ENCODE measurements at regions not wholly inside any gene's neighbourhood (a gene's known extent, or its start where the extent isn't known, plus 50 kb on each side); places are given as distances from the start of the nearest gene placed in this dataset.

- Histone ChIP-seq H3K4me2 (ENCODE audit: low read length) (peak overlapping the region; percentile 56), H4K20me1 (ENCODE audit: insufficient read depth, low read length) (no peaks in the 10 kb centered on the region), H3K27ac (ENCODE audit: low read depth, low read length) (no peak overlapping the region), H3K4me3 (ENCODE audit: insufficient read depth, low read depth, low read length) (no peak overlapping the region), H3K4me1 (ENCODE audit: insufficient read depth, low read length) (peaks cover 10% of the 10 kb centered on the region), H3K79me2 (ENCODE audit: insufficient read depth, low read length) (no peaks in the 10 kb centered on the region), H3K9me3 (ENCODE audit: insufficient read depth, low read depth, low read length) (no peaks in the 10 kb centered on the region), H2AFZ (ENCODE audit: low read depth, low read length) (no peak overlapping the region), H3K27me3 (ENCODE audit: insufficient read depth, low read length) (no peaks in the 10 kb centered on the region), H3K36me3 (ENCODE audit: insufficient read depth, low read length) (no peaks in the 10 kb centered on the region), H3K9ac (ENCODE audit: low read length) (no peak overlapping the region)
- Mint-ChIP-seq H3K27ac (ENCODE audit: unreplicated experiment) (peak overlapping the region; percentile 20), H3K27me3 (ENCODE audit: low read depth, unreplicated experiment) (no peaks in the 10 kb centered on the region), H3K4me1 (ENCODE audit: low read depth, unreplicated experiment) (peaks cover 9% of the 10 kb centered on the region), H3K9me3 (ENCODE audit: unreplicated experiment) (no peaks in the 10 kb centered on the region), H3K4me3 (ENCODE audit: unreplicated experiment) (no peak overlapping the region), H3K36me3 (ENCODE audit: low read depth, unreplicated experiment) (no peaks in the 10 kb centered on the region)
- no peak for TF ChIP-seq CTCF (IDR thresholded peaks at IDR 0.05; ENCODE audit: insufficient read depth, low read depth, low read length)
- no peak for TF ChIP-seq EZH2 (IDR thresholded peaks at IDR 0.05; ENCODE audit: insufficient read depth, low read length)
- FAIRE-seq (no peak), DNase-seq (ENCODE audit: low read depth) (peak; percentile 77)
Measured at GRCh38 chr15:47523681-47524475, 193.4 kb upstream of the SEMA6D start.

GRCh38 chr15:47529241-47529640 is 188.1 kb upstream of the SEMA6D start:
- no peak overlapping the region for H3K27ac Mint-ChIP-seq (ENCODE audit: unreplicated experiment)
- H3K4me1 ChIP-seq (ENCODE audit: insufficient read depth, low read length), result no peaks in the 10 kb centered on the region
- no peak for FAIRE-seq
- H3K9ac ChIP-seq (ENCODE audit: low read length), result no peak overlapping the region
- no peak for DNase-seq (ENCODE audit: low read depth)
- no peaks in the 10 kb centered on the region for H3K27me3 Mint-ChIP-seq (ENCODE audit: low read depth, unreplicated experiment)
- no peak overlapping the region for H3K4me2 ChIP-seq (ENCODE audit: low read length)
- H2AFZ ChIP-seq (ENCODE audit: low read depth, low read length), result no peak overlapping the region
- no peak overlapping the region for H3K27ac ChIP-seq (ENCODE audit: low read depth, low read length)
- H3K27me3 ChIP-seq (ENCODE audit: insufficient read depth, low read length), result no peaks in the 10 kb centered on the region
- H3K9me3 ChIP-seq (ENCODE audit: insufficient read depth, low read depth, low read length), result no peaks in the 10 kb centered on the region
- H3K79me2 ChIP-seq (ENCODE audit: insufficient read depth, low read length), result no peaks in the 10 kb centered on the region
- no peak overlapping the region for H3K4me3 Mint-ChIP-seq (ENCODE audit: unreplicated experiment)
- TF ChIP-seq CTCF (IDR thresholded peaks at IDR 0.05; ENCODE audit: insufficient read depth, low read depth, low read length) (no peak), EZH2 (IDR thresholded peaks at IDR 0.05; ENCODE audit: insufficient read depth, low read length) (no peak)
- H3K9me3 Mint-ChIP-seq (ENCODE audit: unreplicated experiment), result no peaks in the 10 kb centered on the region
- no peak overlapping the region for H3K4me3 ChIP-seq (ENCODE audit: insufficient read depth, low read depth, low read length)
- H3K36me3 Mint-ChIP-seq (ENCODE audit: low read depth, unreplicated experiment), result no peaks in the 10 kb centered on the region
- no peaks in the 10 kb centered on the region for H4K20me1 ChIP-seq (ENCODE audit: insufficient read depth, low read length)
- no peaks in the 10 kb centered on the region for H3K36me3 ChIP-seq (ENCODE audit: insufficient read depth, low read length)
- no peaks in the 10 kb centered on the region for H3K4me1 Mint-ChIP-seq (ENCODE audit: low read depth, unreplicated experiment)

GRCh38 chr15:47534673-47535072 is 182.6 kb upstream of the SEMA6D start:
- DNase-seq (ENCODE audit: low read depth) (no peak), FAIRE-seq (no peak)
- Histone ChIP-seq H3K36me3 (ENCODE audit: insufficient read depth, low read length) (no peaks in the 10 kb centered on the region), H3K27ac (ENCODE audit: low read depth, low read length) (no peak overlapping the region), H3K79me2 (ENCODE audit: insufficient read depth, low read length) (no peaks in the 10 kb centered on the region), H3K27me3 (ENCODE audit: insufficient read depth, low read length) (no peaks in the 10 kb centered on the region), H3K4me1 (ENCODE audit: insufficient read depth, low read length) (no peaks in the 10 kb centered on the region), H3K9me3 (ENCODE audit: insufficient read depth, low read depth, low read length) (no peaks in the 10 kb centered on the region), H3K4me3 (ENCODE audit: insufficient read depth, low read depth, low read length) (no peak overlapping the region), H3K4me2 (ENCODE audit: low read length) (no peak overlapping the region), H2AFZ (ENCODE audit: low read depth, low read length) (no peak overlapping the region), H4K20me1 (ENCODE audit: insufficient read depth, low read length) (no peaks in the 10 kb centered on the region), H3K9ac (ENCODE audit: low read length) (no peak overlapping the region)
- Mint-ChIP-seq H3K27ac (ENCODE audit: unreplicated experiment) (no peak overlapping the region), H3K27me3 (ENCODE audit: low read depth, unreplicated experiment) (no peaks in the 10 kb centered on the region), H3K4me3 (ENCODE audit: unreplicated experiment) (no peak overlapping the region), H3K9me3 (ENCODE audit: unreplicated experiment) (no peaks in the 10 kb centered on the region), H3K36me3 (ENCODE audit: low read depth, unreplicated experiment) (no peaks in the 10 kb centered on the region), H3K4me1 (ENCODE audit: low read depth, unreplicated experiment) (no peaks in the 10 kb centered on the region)
- no peak for TF ChIP-seq EZH2 (IDR thresholded peaks at IDR 0.05; ENCODE audit: insufficient read depth, low read length)

Measured in astrocyte (in vitro differentiated cells and primary cell).